Sigmoid colon (tissue), 4 donors: ENCODE measurements at regions not wholly inside any gene's neighbourhood (a gene's known extent, or its start where the extent isn't known, plus 50 kb on each side); places are given as distances from the start of the nearest gene placed in this dataset.

ENCODE experiments used
- EP300 ChIP-seq, 4 donors: sonication (generic); formaldehyde crosslinking; IDR thresholded peaks; one replicate each; pipeline ENCODE4 v1.6.1; 2017; ENCODE audit warnings: antibody characterized with exemption in 4 of 4
- POLR2A ChIP-seq, 2 donors: fragments of 450-650 bp; IDR thresholded peaks; one replicate each; pipeline ENCODE4 v1.6.1; 2016; ENCODE audit warnings: antibody characterized with exemption in 2 of 2, mild to moderate bottlenecking in 2 of 2, moderate library complexity in 2 of 2
- POLR2AphosphoS5 ChIP-seq, 4 donors: sonication (generic); formaldehyde crosslinking; IDR thresholded peaks; one replicate each; pipeline ENCODE4 v1.6.1; 2017; ENCODE audit warnings: antibody characterized with exemption in 4 of 4
- TF ChIP-seq, protein P1 (sequence below), 4 experiments: fragments of 450-650 bp in 3 of 4; fragments of 200-600 bp in 1 of 4; IDR thresholded peaks; one replicate each; pipeline ENCODE4 v1.5.1; 2016 to 2019; ENCODE audit warnings: antibody characterized with exemption in 4 of 4, mild to moderate bottlenecking in 3 of 4, moderate library complexity in 2 of 4

GRCh38 chr15:92565351-92566125 is 90.0 kb downstream of the FAM174B start:
- TF ChIP-seq EP300 (IDR thresholded peaks at IDR 0.05) (no peak), POLR2A (IDR thresholded peaks at IDR 0.05) (no peak), POLR2AphosphoS5 (IDR thresholded peaks at IDR 0.05) (no peak)
- TF ChIP-seq, protein P1, sequence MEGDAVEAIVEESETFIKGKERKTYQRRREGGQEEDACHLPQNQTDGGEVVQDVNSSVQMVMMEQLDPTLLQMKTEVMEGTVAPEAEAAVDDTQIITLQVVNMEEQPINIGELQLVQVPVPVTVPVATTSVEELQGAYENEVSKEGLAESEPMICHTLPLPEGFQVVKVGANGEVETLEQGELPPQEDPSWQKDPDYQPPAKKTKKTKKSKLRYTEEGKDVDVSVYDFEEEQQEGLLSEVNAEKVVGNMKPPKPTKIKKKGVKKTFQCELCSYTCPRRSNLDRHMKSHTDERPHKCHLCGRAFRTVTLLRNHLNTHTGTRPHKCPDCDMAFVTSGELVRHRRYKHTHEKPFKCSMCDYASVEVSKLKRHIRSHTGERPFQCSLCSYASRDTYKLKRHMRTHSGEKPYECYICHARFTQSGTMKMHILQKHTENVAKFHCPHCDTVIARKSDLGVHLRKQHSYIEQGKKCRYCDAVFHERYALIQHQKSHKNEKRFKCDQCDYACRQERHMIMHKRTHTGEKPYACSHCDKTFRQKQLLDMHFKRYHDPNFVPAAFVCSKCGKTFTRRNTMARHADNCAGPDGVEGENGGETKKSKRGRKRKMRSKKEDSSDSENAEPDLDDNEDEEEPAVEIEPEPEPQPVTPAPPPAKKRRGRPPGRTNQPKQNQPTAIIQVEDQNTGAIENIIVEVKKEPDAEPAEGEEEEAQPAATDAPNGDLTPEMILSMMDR (IDR thresholded peaks at IDR 0.05) = no peak
